OCI-LY1 (cell line): ENCODE measurements at regions not wholly inside any gene's neighbourhood (a gene's known extent, or its start where the extent isn't known, plus 50 kb on each side); places are given as distances from the start of the nearest gene placed in this dataset.

Source experiments
- H2AFZ ChIP-seq: fragments of 200-600 bp; sonication (generic), shearing (Covaris generic); 2 replicates; pipeline ENCODE4 v1.6.0; 2014; ENCODE audit warnings: antibody characterized with exemption, mild to moderate bottlenecking, low read length
- H3F3A ChIP-seq: fragments of 200-600 bp; sonication (generic), shearing (Covaris generic); 2 replicates; pipeline ENCODE4 v1.6.0; 2014; ENCODE audit warnings: mild to moderate bottlenecking, antibody characterized with exemption, low read length, moderate library complexity; ENCODE audit not compliant: insufficient read depth
- H3K27ac ChIP-seq: fragments of 200-600 bp; sonication (generic); 2 replicates; pipeline ENCODE4 v1.5.1; 2014; ENCODE audit warnings: low read length, mixed run types, mild to moderate bottlenecking, low read depth; ENCODE audit not compliant: poor library complexity, severe bottlenecking
- H3K27me3 ChIP-seq: fragments of 200-600 bp; sonication (generic); 2 replicates; pipeline ENCODE4 v1.6.0; 2014; ENCODE audit warnings: antibody characterized with exemption, mild to moderate bottlenecking, low read length, moderate library complexity; ENCODE audit not compliant: insufficient read depth
- H3K36me3 ChIP-seq: fragments of 200-600 bp; sonication (generic); 2 replicates; pipeline ENCODE4 v1.6.1; 2014; ENCODE audit warnings: mild to moderate bottlenecking, antibody characterized with exemption, low read length, moderate library complexity, mixed read lengths; ENCODE audit not compliant: insufficient read depth
- H3K4me1 ChIP-seq: fragments of 200-600 bp; sonication (generic); 2 replicates; pipeline ENCODE4 v1.5.1; 2014; ENCODE audit warnings: mild to moderate bottlenecking, low read length, moderate library complexity; ENCODE audit not compliant: insufficient read depth, severe bottlenecking
- H3K4me2 ChIP-seq: fragments of 200-600 bp; sonication (generic), shearing (Covaris generic); 2 replicates; pipeline ENCODE4 v1.6.1; 2014; ENCODE audit warnings: low read length
- H3K4me3 ChIP-seq: fragments of 200-600 bp; sonication (generic); 2 replicates; pipeline ENCODE4 v1.5.1; 2014; ENCODE audit warnings: low read length, low read depth, mild to moderate bottlenecking, mixed read lengths; ENCODE audit not compliant: poor library complexity, severe bottlenecking
- H3K79me2 ChIP-seq: fragments of 200-600 bp; shearing (Covaris generic); 2 replicates; pipeline ENCODE4 v1.6.1; 2016; ENCODE audit warnings: mixed run types, low read length, mixed read lengths; ENCODE audit not compliant: insufficient read depth
- H3K9ac ChIP-seq: fragments of 200-600 bp; sonication (generic), shearing (Covaris generic); 2 replicates; pipeline ENCODE4 v1.6.1; 2014; ENCODE audit warnings: mild to moderate bottlenecking, low read length, mixed read lengths
- H3K9me2 ChIP-seq: fragments of 200-600 bp; sonication (generic), shearing (Covaris generic); 2 replicates; pipeline ENCODE4 v1.6.1; 2014; ENCODE audit warnings: low read depth, mild to moderate bottlenecking, low read length, mixed read lengths
- H3K9me3 ChIP-seq: fragments of 200-600 bp; shearing (Covaris generic); 2 replicates; pipeline ENCODE4 v1.6.1; 2014; ENCODE audit warnings: low read length, mixed read lengths
- H4K20me1 ChIP-seq: fragments of 200-600 bp; sonication (generic), shearing (Covaris generic); 2 replicates; pipeline ENCODE4 v1.6.0; 2016; ENCODE audit warnings: mild to moderate bottlenecking, low read length; ENCODE audit not compliant: insufficient read depth
- EZH2 ChIP-seq: fragments of 200-600 bp; sonication (generic), shearing (Covaris generic); IDR thresholded peaks from 2 replicates; pipeline ENCODE4 v1.8.0; 2017; ENCODE audit warnings: borderline replicate concordance, mixed run types, mild to moderate bottlenecking, antibody characterized with exemption, low read length, moderate library complexity, mixed read lengths
- TF ChIP-seq, protein P1 (sequence below): fragments of 200-600 bp; sonication (generic), shearing (Covaris generic); IDR thresholded peaks from 2 replicates; pipeline ENCODE4 v1.5.1; 2017; ENCODE audit warnings: mild to moderate bottlenecking, antibody characterized with exemption, low read length, moderate library complexity, mixed read lengths

DNA sequence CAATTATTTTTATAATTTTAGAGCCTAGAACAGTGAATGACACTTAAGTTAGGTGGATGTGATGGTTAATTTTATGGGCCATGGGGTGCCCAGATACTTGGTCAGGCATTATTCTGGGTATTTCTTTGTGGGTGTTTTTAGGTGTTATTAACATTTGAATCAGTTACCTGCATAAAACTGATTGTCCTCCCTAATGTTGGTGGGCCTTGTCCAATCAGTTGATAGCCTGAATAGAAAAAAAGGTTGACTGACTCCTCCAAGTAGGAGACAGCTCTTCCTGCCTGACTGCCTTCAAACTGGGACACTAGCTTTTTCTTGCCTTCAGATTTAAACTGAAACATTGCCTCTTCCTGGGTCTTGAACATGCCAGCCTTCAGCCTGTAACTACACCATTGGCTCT, 312.9 kb upstream of the FIGN start:
- no peaks in the 10 kb centered on the region for H3F3A ChIP-seq
- no peak overlapping the region for H2AFZ ChIP-seq
- H3K27me3 ChIP-seq, result no peaks in the 10 kb centered on the region
- H3K9ac ChIP-seq, result no peak overlapping the region
- no peak overlapping the region for H3K4me2 ChIP-seq
- H3K27ac ChIP-seq, result no peak overlapping the region
- H3K4me3 ChIP-seq, result no peak overlapping the region
- no peaks in the 10 kb centered on the region for H3K9me2 ChIP-seq
- no peaks in the 10 kb centered on the region for H3K79me2 ChIP-seq
- no peak for TF ChIP-seq EZH2
- TF ChIP-seq, protein P1, sequence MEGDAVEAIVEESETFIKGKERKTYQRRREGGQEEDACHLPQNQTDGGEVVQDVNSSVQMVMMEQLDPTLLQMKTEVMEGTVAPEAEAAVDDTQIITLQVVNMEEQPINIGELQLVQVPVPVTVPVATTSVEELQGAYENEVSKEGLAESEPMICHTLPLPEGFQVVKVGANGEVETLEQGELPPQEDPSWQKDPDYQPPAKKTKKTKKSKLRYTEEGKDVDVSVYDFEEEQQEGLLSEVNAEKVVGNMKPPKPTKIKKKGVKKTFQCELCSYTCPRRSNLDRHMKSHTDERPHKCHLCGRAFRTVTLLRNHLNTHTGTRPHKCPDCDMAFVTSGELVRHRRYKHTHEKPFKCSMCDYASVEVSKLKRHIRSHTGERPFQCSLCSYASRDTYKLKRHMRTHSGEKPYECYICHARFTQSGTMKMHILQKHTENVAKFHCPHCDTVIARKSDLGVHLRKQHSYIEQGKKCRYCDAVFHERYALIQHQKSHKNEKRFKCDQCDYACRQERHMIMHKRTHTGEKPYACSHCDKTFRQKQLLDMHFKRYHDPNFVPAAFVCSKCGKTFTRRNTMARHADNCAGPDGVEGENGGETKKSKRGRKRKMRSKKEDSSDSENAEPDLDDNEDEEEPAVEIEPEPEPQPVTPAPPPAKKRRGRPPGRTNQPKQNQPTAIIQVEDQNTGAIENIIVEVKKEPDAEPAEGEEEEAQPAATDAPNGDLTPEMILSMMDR, result no peak
- H4K20me1 ChIP-seq, result no peaks in the 10 kb centered on the region
- no peaks in the 10 kb centered on the region for H3K4me1 ChIP-seq
- no peaks in the 10 kb centered on the region for H3K36me3 ChIP-seq
- no peaks in the 10 kb centered on the region for H3K9me3 ChIP-seq

DNA sequence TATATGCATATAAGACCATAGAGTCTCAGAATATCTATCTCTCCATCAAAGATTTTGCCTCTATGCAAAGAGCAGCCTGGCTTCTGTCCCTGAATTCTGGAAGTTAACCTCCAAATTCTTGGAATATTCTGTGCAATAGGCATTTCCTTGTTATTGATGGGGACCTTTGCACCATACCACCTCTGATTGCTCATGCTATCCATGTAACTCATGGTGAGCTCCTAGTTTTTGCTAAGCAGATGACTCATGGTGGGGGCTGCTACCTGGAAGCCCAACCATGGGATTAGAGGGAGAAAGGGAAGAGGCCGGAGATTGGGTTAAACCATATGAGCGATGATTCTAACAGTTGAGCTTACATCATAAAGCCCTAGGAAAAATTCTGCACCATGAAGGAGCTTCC, 310.2 kb upstream of the FIGN start:
- Histone ChIP-seq H3F3A (no peaks in the 10 kb centered on the region), H3K36me3 (no peaks in the 10 kb centered on the region), H3K27me3 (no peaks in the 10 kb centered on the region), H3K9me3 (no peaks in the 10 kb centered on the region), H3K27ac (no peak overlapping the region), H3K9me2 (no peaks in the 10 kb centered on the region), H4K20me1 (no peaks in the 10 kb centered on the region), H3K4me2 (no peak overlapping the region), H3K9ac (no peak overlapping the region), H3K4me3 (no peak overlapping the region), H3K4me1 (no peaks in the 10 kb centered on the region), H2AFZ (no peak overlapping the region), H3K79me2 (no peaks in the 10 kb centered on the region)
- TF ChIP-seq EZH2, result no peak
- TF ChIP-seq, protein P1, result no peak

DNA sequence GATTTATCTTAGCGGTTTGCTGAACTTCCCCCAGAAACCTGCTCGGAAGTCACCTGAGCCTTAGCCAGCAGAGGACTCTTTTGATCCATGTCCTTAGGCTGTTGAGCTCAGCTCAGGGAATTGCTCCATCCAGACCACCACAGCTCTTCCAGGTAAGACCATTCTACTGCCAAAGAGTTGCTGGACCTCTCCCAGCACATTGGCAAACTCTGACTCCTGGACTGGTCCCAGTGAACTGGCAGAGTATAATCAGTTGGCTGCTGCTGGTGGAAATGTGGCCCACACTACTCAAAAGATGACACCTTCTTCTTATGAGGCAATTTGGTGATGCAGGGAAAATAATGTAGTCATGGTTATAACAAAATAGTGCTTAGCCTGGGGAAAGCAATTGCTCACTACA, 308.8 kb upstream of the FIGN start:
- H3K9ac ChIP-seq, result no peak overlapping the region
- H3K79me2 ChIP-seq, result no peaks in the 10 kb centered on the region
- H3K4me2 ChIP-seq, result no peak overlapping the region
- no peaks in the 10 kb centered on the region for H3K36me3 ChIP-seq
- H3K4me1 ChIP-seq, result no peaks in the 10 kb centered on the region
- no peak overlapping the region for H3K4me3 ChIP-seq
- H3K27me3 ChIP-seq, result no peaks in the 10 kb centered on the region
- no peaks in the 10 kb centered on the region for H3K9me3 ChIP-seq
- H2AFZ ChIP-seq, result no peak overlapping the region
- H3F3A ChIP-seq, result no peaks in the 10 kb centered on the region
- H3K9me2 ChIP-seq, result no peaks in the 10 kb centered on the region
- H4K20me1 ChIP-seq, result no peaks in the 10 kb centered on the region
- TF ChIP-seq EZH2, result no peak
- TF ChIP-seq, protein P1, result no peak
- H3K27ac ChIP-seq, result no peak overlapping the region
